ENCODE measurements at regions not wholly inside any gene's neighbourhood (a gene's known extent, or its start where the extent isn't known, plus 50 kb on each side); places are given as distances from the start of the nearest gene placed in this dataset.

DNA sequence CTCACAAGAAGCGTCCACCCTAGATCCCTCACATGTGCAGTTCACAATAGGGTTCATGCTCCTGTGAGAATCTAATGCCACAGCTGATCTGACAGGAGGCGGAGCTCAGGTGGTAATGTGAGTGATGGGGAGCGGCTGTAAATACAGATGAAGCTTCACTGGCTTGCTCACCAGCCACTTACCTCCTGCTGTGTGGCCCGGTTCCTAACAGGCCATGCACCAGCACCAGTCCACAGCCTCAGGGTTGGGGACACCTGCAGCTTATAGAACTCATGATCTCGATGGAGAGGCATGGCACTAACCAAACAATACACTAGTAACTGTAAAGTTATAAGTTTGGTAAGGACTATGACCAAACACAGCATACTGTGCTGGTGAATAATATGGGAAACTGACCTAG, 368.0 kb upstream of the CDH5 start:
- Histone ChIP-seq H3K4me1 (ENCODE audit: insufficient read depth, low read length, poor library complexity, severe bottlenecking) (no peaks in the 10 kb centered on the region), H3K79me2 (ENCODE audit: insufficient read depth, low read depth, low read length) (no peaks in the 10 kb centered on the region), H3K4me3 (ENCODE audit: low read depth, low read length, poor library complexity, severe bottlenecking) (no peak overlapping the region), H3K36me3 (ENCODE audit: insufficient read depth, low read length) (no peaks in the 10 kb centered on the region), H3K9me2 (ENCODE audit: insufficient read depth, low read length) (no peaks in the 10 kb centered on the region), H3K9me3 (ENCODE audit: low read length) (no peaks in the 10 kb centered on the region), H3K27ac (ENCODE audit: low read depth, low read length, poor library complexity, severe bottlenecking) (no peak overlapping the region), H2AFZ (ENCODE audit: low read length) (no peak overlapping the region), H3K4me2 (ENCODE audit: low read length) (no peak overlapping the region), H4K20me1 (ENCODE audit: insufficient read depth, low read length) (no peaks in the 10 kb centered on the region)
- TF ChIP-seq, protein P1, sequence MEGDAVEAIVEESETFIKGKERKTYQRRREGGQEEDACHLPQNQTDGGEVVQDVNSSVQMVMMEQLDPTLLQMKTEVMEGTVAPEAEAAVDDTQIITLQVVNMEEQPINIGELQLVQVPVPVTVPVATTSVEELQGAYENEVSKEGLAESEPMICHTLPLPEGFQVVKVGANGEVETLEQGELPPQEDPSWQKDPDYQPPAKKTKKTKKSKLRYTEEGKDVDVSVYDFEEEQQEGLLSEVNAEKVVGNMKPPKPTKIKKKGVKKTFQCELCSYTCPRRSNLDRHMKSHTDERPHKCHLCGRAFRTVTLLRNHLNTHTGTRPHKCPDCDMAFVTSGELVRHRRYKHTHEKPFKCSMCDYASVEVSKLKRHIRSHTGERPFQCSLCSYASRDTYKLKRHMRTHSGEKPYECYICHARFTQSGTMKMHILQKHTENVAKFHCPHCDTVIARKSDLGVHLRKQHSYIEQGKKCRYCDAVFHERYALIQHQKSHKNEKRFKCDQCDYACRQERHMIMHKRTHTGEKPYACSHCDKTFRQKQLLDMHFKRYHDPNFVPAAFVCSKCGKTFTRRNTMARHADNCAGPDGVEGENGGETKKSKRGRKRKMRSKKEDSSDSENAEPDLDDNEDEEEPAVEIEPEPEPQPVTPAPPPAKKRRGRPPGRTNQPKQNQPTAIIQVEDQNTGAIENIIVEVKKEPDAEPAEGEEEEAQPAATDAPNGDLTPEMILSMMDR (conservative IDR thresholded peaks at IDR 0.05; ENCODE audit: low read length), result no peak
- TF ChIP-seq EZH2phosphoT487 (IDR thresholded peaks at IDR 0.05; ENCODE audit: borderline replicate concordance, low read depth, low read length), result no peak
- intact Hi-C loops (cut with micrococcal nuclease; ENCODE audit: unreplicated experiment), result no loop called here
- BruUV-seq (replicated peaks), result no TSS peak
- no peak for DNase-seq (ENCODE audit: low spot score)
- CTCF ChIA-PET (ENCODE audit: unreplicated experiment), result no interaction called here
- POLR2A ChIA-PET, result no interaction called here

DNA sequence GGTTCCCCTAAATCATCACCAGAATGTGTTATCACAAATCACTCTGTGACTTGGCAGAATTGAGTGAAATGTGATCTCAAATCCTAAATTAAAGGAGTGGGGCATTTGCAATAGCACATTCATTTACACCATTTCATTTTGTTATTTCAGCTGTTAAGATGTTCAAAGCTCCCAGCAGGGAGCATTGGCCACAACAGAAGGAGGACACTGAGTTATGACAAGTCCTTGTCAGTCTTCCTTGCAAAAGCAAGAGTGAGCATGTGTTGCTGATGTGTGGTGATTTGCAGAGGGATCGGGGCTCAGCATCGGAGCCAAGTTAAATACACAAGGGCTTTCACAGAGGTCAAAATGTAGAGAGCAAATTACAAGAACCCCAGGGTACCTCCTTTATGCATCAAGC, 372.2 kb upstream of the CDH5 start:
- DNase-seq (ENCODE audit: low spot score), result no peak
- H3K36me3 ChIP-seq (ENCODE audit: insufficient read depth, low read length), result no peaks in the 10 kb centered on the region
- H3K4me3 ChIP-seq (ENCODE audit: low read depth, low read length, poor library complexity, severe bottlenecking), result no peak overlapping the region
- H3K27ac ChIP-seq (ENCODE audit: low read depth, low read length, poor library complexity, severe bottlenecking), result no peak overlapping the region
- TF ChIP-seq EZH2phosphoT487 (IDR thresholded peaks at IDR 0.05; ENCODE audit: borderline replicate concordance, low read depth, low read length), result no peak
- TF ChIP-seq, protein P1 (conservative IDR thresholded peaks at IDR 0.05; ENCODE audit: low read length), result no peak
- H3K4me2 ChIP-seq (ENCODE audit: low read length), result no peak overlapping the region
- H3K4me1 ChIP-seq (ENCODE audit: insufficient read depth, low read length, poor library complexity, severe bottlenecking), result no peaks in the 10 kb centered on the region
- H3K9me3 ChIP-seq (ENCODE audit: low read length), result no peaks in the 10 kb centered on the region
- no peaks in the 10 kb centered on the region for H4K20me1 ChIP-seq (ENCODE audit: insufficient read depth, low read length)
- POLR2A ChIA-PET, result no interaction called here
- H2AFZ ChIP-seq (ENCODE audit: low read length), result no peak overlapping the region
- H3K79me2 ChIP-seq (ENCODE audit: insufficient read depth, low read depth, low read length), result no peaks in the 10 kb centered on the region
- no TSS peak for BruUV-seq (replicated peaks)
- intact Hi-C loops (cut with micrococcal nuclease; ENCODE audit: unreplicated experiment), result no loop called here
- no peaks in the 10 kb centered on the region for H3K9me2 ChIP-seq (ENCODE audit: insufficient read depth, low read length)
- CTCF ChIA-PET (ENCODE audit: unreplicated experiment), result no interaction called here

DNA sequence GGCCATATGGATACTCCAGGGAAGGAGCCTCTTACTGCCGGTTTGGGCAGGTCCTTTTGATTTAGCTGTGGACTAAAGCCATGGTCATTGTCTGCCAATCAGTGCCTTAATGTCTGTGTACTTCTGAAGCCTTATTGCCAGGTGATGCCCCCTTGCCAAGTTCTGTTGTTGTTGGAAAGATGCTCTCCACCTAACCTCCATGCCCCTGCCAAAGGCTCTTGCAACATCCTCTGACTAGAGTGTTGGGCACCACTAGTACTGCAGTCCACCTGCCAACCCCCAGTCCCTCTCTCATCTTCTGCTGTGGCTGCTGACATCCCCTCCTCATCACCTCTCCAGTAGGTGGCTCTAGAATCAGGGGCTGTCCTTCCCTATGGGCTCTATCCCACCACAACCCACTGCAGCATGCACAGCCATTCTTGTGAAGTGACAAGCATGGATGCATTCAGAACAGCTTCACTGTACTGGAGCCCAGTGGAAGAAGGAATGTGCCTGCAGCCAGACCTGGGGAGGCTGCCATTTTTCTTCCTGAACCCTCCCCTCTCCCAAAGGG, 375.3 kb upstream of the CDH5 start:
- TF ChIP-seq, protein P1 (conservative IDR thresholded peaks at IDR 0.05; ENCODE audit: low read length), result no peak
- TF ChIP-seq EZH2phosphoT487 (IDR thresholded peaks at IDR 0.05; ENCODE audit: borderline replicate concordance, low read depth, low read length), result no peak
- Histone ChIP-seq H3K9me3 (ENCODE audit: low read length) (no peaks in the 10 kb centered on the region), H3K36me3 (ENCODE audit: insufficient read depth, low read length) (no peaks in the 10 kb centered on the region), H3K79me2 (ENCODE audit: insufficient read depth, low read depth, low read length) (no peaks in the 10 kb centered on the region), H3K4me1 (ENCODE audit: insufficient read depth, low read length, poor library complexity, severe bottlenecking) (no peaks in the 10 kb centered on the region), H2AFZ (ENCODE audit: low read length) (no peak overlapping the region), H4K20me1 (ENCODE audit: insufficient read depth, low read length) (no peaks in the 10 kb centered on the region), H3K9me2 (ENCODE audit: insufficient read depth, low read length) (no peaks in the 10 kb centered on the region), H3K4me2 (ENCODE audit: low read length) (no peak overlapping the region), H3K4me3 (ENCODE audit: low read depth, low read length, poor library complexity, severe bottlenecking) (no peak overlapping the region), H3K27ac (ENCODE audit: low read depth, low read length, poor library complexity, severe bottlenecking) (no peak overlapping the region)
- POLR2A ChIA-PET, result no interaction called here
- CTCF ChIA-PET (ENCODE audit: unreplicated experiment), result no interaction called here
- DNase-seq (ENCODE audit: low spot score), result no peak
- intact Hi-C loops (cut with micrococcal nuclease; ENCODE audit: unreplicated experiment), result no loop called here
- BruUV-seq (replicated peaks), result no TSS peak
